ENCODE measurements at regions not wholly inside any gene's neighbourhood (a gene's known extent, or its start where the extent isn't known, plus 50 kb on each side); places are given as distances from the start of the nearest gene placed in this dataset.

DNA sequence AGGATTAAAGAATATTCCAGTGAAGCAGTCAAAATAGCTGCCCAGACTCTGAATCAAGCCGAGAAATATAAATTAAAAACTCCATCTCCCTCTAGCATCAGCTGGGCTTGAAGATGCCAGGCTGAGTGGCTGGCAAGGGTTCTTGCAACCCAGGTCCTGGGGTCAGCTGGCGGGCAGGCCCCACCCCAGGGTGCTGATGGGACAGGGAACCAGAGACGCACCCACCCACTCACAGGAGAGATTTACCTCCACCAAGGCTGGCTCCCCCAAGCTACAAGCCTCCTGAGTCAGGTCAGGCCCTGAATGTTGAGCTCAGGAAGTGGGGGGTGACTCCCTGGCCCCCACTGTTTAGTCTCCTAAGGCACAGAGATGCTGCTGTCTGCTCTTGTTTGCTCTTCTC, 83.9 kb upstream of the HSPA9 start:
- Histone ChIP-seq H3K27me3 (ENCODE audit: insufficient read depth, low read length, poor library complexity, severe bottlenecking) (peaks cover 92% of the 10 kb centered on the region), H4K20me1 (ENCODE audit: insufficient read depth, low read length, poor library complexity, severe bottlenecking) (no peaks in the 10 kb centered on the region), H3K9me3 (ENCODE audit: insufficient read depth, low read depth, low read length) (no peaks in the 10 kb centered on the region), H3K9ac (ENCODE audit: low read depth, low read length, poor library complexity, severe bottlenecking) (no peak overlapping the region), H3F3A (ENCODE audit: low read depth) (no peaks in the 10 kb centered on the region), H3K4me3 (ENCODE audit: low read length, poor library complexity, severe bottlenecking) (no peak overlapping the region), H3K9me2 (replicated peaks; ENCODE audit: low read depth, low read length) (no peaks in the 10 kb centered on the region), H3K4me2 (ENCODE audit: low read depth, low read length, poor library complexity, severe bottlenecking) (no peak overlapping the region), H2AFZ (ENCODE audit: low read length) (no peak overlapping the region), H3K79me2 (ENCODE audit: insufficient read depth, low read length) (no peaks in the 10 kb centered on the region), H3K36me3 (ENCODE audit: insufficient read depth, low read length) (no peaks in the 10 kb centered on the region), H3K4me1 (ENCODE audit: insufficient read depth, low read length, poor library complexity, severe bottlenecking) (peaks cover 13% of the 10 kb centered on the region)
- TF ChIP-seq EZH2phosphoT487 (IDR thresholded peaks at IDR 0.05; ENCODE audit: borderline replicate concordance), result no peak
- TF ChIP-seq, protein P1, sequence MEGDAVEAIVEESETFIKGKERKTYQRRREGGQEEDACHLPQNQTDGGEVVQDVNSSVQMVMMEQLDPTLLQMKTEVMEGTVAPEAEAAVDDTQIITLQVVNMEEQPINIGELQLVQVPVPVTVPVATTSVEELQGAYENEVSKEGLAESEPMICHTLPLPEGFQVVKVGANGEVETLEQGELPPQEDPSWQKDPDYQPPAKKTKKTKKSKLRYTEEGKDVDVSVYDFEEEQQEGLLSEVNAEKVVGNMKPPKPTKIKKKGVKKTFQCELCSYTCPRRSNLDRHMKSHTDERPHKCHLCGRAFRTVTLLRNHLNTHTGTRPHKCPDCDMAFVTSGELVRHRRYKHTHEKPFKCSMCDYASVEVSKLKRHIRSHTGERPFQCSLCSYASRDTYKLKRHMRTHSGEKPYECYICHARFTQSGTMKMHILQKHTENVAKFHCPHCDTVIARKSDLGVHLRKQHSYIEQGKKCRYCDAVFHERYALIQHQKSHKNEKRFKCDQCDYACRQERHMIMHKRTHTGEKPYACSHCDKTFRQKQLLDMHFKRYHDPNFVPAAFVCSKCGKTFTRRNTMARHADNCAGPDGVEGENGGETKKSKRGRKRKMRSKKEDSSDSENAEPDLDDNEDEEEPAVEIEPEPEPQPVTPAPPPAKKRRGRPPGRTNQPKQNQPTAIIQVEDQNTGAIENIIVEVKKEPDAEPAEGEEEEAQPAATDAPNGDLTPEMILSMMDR (conservative IDR thresholded peaks at IDR 0.05; ENCODE audit: low read length), result no peak

DNA sequence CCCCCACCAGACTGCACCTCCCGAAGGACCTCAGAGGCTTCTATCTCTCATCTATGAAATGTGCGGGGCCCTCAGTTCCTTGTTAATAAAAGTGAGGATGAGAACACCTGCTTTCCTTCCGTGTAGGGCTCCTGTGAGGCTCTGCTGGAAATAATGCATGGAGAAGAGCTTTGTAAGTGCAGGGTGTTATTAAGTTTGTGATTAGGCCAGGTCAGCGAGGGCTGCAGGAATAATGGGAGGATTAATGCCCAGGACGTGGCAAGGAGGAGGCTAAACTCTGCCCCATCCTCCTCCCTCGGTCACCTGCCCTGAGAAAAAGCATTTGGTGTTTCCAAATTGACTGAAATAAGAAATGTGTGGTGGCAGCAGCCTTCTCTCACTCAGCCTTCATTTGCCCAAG, 83.5 kb upstream of the HSPA9 start:
- Histone ChIP-seq H4K20me1 (ENCODE audit: insufficient read depth, low read length, poor library complexity, severe bottlenecking) (no peaks in the 10 kb centered on the region), H2AFZ (ENCODE audit: low read length) (no peak overlapping the region)

GRCh38 chr5:138657360-138657759, 82.2 kb upstream of the HSPA9 start:
- H3K4me3 ChIP-seq (ENCODE audit: low read length, poor library complexity, severe bottlenecking), result no peak overlapping the region
- no peaks in the 10 kb centered on the region for H3K9me2 ChIP-seq (replicated peaks; ENCODE audit: low read depth, low read length)
- H3K36me3 ChIP-seq (ENCODE audit: insufficient read depth, low read length), result no peaks in the 10 kb centered on the region
- H3K4me2 ChIP-seq (ENCODE audit: low read depth, low read length, poor library complexity, severe bottlenecking), result no peak overlapping the region
- no peaks in the 10 kb centered on the region for H3K79me2 ChIP-seq (ENCODE audit: insufficient read depth, low read length)
- H4K20me1 ChIP-seq (ENCODE audit: insufficient read depth, low read length, poor library complexity, severe bottlenecking), result no peaks in the 10 kb centered on the region
- no peak for TF ChIP-seq EZH2phosphoT487 (IDR thresholded peaks at IDR 0.05; ENCODE audit: borderline replicate concordance)
- TF ChIP-seq, protein P1 (conservative IDR thresholded peaks at IDR 0.05; ENCODE audit: low read length), result no peak
- H3F3A ChIP-seq (ENCODE audit: low read depth), result no peaks in the 10 kb centered on the region
- peaks cover 13% of the 10 kb centered on the region for H3K4me1 ChIP-seq (ENCODE audit: insufficient read depth, low read length, poor library complexity, severe bottlenecking)
- no peak overlapping the region for H2AFZ ChIP-seq (ENCODE audit: low read length)
- H3K9ac ChIP-seq (ENCODE audit: low read depth, low read length, poor library complexity, severe bottlenecking), result no peak overlapping the region
- H3K9me3 ChIP-seq (ENCODE audit: insufficient read depth, low read depth, low read length), result no peaks in the 10 kb centered on the region
- peaks cover 92% of the 10 kb centered on the region for H3K27me3 ChIP-seq (ENCODE audit: insufficient read depth, low read length, poor library complexity, severe bottlenecking)

More for the DNA sequence above, 83.5 kb upstream of the HSPA9 start:
- Histone ChIP-seq H3K9me2 (replicated peaks; ENCODE audit: low read depth, low read length) (no peaks in the 10 kb centered on the region), H3K79me2 (ENCODE audit: insufficient read depth, low read length) (no peaks in the 10 kb centered on the region), H3K9ac (ENCODE audit: low read depth, low read length, poor library complexity, severe bottlenecking) (no peak overlapping the region), H3K27me3 (ENCODE audit: insufficient read depth, low read length, poor library complexity, severe bottlenecking) (peaks cover 92% of the 10 kb centered on the region), H3F3A (ENCODE audit: low read depth) (no peaks in the 10 kb centered on the region), H3K36me3 (ENCODE audit: insufficient read depth, low read length) (no peaks in the 10 kb centered on the region), H3K4me2 (ENCODE audit: low read depth, low read length, poor library complexity, severe bottlenecking) (no peak overlapping the region), H3K4me3 (ENCODE audit: low read length, poor library complexity, severe bottlenecking) (no peak overlapping the region), H3K4me1 (ENCODE audit: insufficient read depth, low read length, poor library complexity, severe bottlenecking) (peaks cover 17% of the 10 kb centered on the region), H3K9me3 (ENCODE audit: insufficient read depth, low read depth, low read length) (no peaks in the 10 kb centered on the region)
- TF ChIP-seq EZH2phosphoT487 (IDR thresholded peaks at IDR 0.05; ENCODE audit: borderline replicate concordance), result no peak
- TF ChIP-seq, protein P1 (conservative IDR thresholded peaks at IDR 0.05; ENCODE audit: low read length), result no peak
